Frontal cortex (tissue), 3 donors: ENCODE measurements at regions not wholly inside any gene's neighbourhood (a gene's known extent, or its start where the extent isn't known, plus 50 kb on each side); places are given as distances from the start of the nearest gene placed in this dataset.

Experiments
- DNase-seq, 2 donors: peaks; one replicate each; pipeline ENCODE4 v3.0.0; 2012; ENCODE audit warnings: low spot score in 2 of 2
- FAIRE-seq: peaks from 2 replicates; lab custom pipeline; 2012; peaks lifted over from hg19 to GRCh38; lab: Jason Lieb, UNC
- donor health status: control.
- donor health status: control.
- donor health status: control.

- FAIRE-seq (no peak), DNase-seq (no peak)
Measured at GRCh38 chr15:70461992-70462391, 301.4 kb downstream of the UACA start.

GRCh38 chr15:70461017-70461416, 302.3 kb downstream of the UACA start:
- FAIRE-seq (no peak), DNase-seq (no peak)

GRCh38 chr15:70459312-70459711, 304.0 kb downstream of the UACA start:
- FAIRE-seq = no peak
- no peak for DNase-seq

GRCh38 chr15:70453766-70454165, 309.6 kb downstream of the UACA start:
- no peak for FAIRE-seq
- no peak for DNase-seq

- no peak for FAIRE-seq
Measured at GRCh38 chr15:70453238-70453637, 310.1 kb downstream of the UACA start.

GRCh38 chr15:70451821-70452653, 311.3 kb downstream of the UACA start:
- no peak for FAIRE-seq
- DNase-seq = no peak

More at GRCh38 chr15:70453238-70453637, 310.1 kb downstream of the UACA start:
- DNase-seq = no peak

GRCh38 chr15:70450142-70450443, 313.3 kb downstream of the UACA start:
- no peak for FAIRE-seq
- DNase-seq = no peak

- no peak for DNase-seq
- FAIRE-seq = no peak
Measured at GRCh38 chr15:70449311-70450141, 313.8 kb downstream of the UACA start.

GRCh38 chr15:70447928-70448698, 315.2 kb downstream of the UACA start:
- FAIRE-seq (no peak), DNase-seq (no peak)

- FAIRE-seq (no peak), DNase-seq (no peak)
Measured at GRCh38 chr15:70447521-70447920, 315.8 kb downstream of the UACA start.

GRCh38 chr15:70447081-70447480, 316.3 kb downstream of the UACA start:
- FAIRE-seq = no peak
- DNase-seq = no peak

GRCh38 chr15:70443486-70444273, 319.7 kb downstream of the UACA start:
- FAIRE-seq (no peak), DNase-seq (no peak)

GRCh38 chr15:70442616-70443321, 320.6 kb downstream of the UACA start:
- DNase-seq (no peak), FAIRE-seq (no peak)

GRCh38 chr15:70442211-70442610, 321.1 kb downstream of the UACA start:
- FAIRE-seq = no peak
- no peak for DNase-seq

GRCh38 chr15:70440416-70441138, 322.8 kb downstream of the UACA start:
- no peak for DNase-seq
- FAIRE-seq = no peak

- DNase-seq (no peak), FAIRE-seq (no peak)
Measured at GRCh38 chr15:70439880-70440279, 323.5 kb downstream of the UACA start.

- no peak for FAIRE-seq
- no peak for DNase-seq
Measured at GRCh38 chr15:70439304-70439877, 324.0 kb downstream of the UACA start.

- DNase-seq (no peak), FAIRE-seq (no peak)
Measured at GRCh38 chr15:70438776-70439175, 324.6 kb downstream of the UACA start.
